ENCODE measurements at regions not wholly inside any gene's neighbourhood (a gene's known extent, or its start where the extent isn't known, plus 50 kb on each side); places are given as distances from the start of the nearest gene placed in this dataset.

DNA sequence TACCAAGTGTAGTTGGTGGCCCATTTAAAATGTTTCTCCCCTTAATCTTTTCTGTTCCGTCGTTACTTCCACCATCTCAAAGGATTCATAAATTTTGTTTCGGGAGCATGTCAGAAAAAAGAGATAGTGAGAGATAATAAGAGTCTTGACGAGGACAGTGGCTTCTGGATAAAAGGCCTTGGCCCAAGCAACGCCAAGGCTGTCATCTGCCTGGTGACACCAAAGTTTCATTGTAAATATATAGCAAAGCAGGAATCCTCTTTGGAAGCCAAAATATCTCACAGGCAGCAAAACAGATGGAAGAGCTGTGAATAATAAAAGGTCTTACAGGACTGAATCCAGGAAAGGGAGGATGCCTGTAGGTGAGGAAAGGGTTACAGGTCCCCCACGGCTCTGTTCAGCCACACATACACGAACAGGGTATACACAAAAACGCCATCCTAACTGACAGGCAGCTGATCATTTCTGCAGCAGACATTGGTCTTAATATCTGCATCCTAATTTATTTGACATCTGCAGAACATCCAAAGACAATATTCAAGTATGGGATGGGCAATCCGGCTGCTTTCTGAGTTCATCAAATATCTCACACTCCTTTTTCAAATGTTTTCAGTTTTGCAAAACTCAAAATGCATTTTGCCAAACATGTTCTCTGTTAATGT, 382.8 kb downstream of the OSR1 start (continued):
- TF ChIP-seq SAFB2 (IDR thresholded peaks at IDR 0.05; ENCODE audit: borderline replicate concordance, low read depth, low read length, severe bottlenecking) (no peak), ZZZ3 (IDR thresholded peaks at IDR 0.05) (no peak), LARP7 (IDR thresholded peaks at IDR 0.05) (no peak), ZNF133 (CRISPR knock-in tag; IDR thresholded peaks at IDR 0.05) (no peak), DIDO1 (tag; IDR thresholded peaks at IDR 0.05; ENCODE audit: low read depth) (no peak), MYC (IDR thresholded peaks at IDR 0.05; ENCODE audit: low read depth, low read length) (no peak), MYC (CRISPR knock-in tag; IDR thresholded peaks at IDR 0.05; ENCODE audit: borderline replicate concordance, low read depth) (no peak), ZNF217 (CRISPR knock-in tag; IDR thresholded peaks at IDR 0.05) (no peak), FOS (IDR thresholded peaks at IDR 0.05; ENCODE audit: extremely low read depth, insufficient read length) (no peak)
- TF ChIP-seq, protein P1, sequence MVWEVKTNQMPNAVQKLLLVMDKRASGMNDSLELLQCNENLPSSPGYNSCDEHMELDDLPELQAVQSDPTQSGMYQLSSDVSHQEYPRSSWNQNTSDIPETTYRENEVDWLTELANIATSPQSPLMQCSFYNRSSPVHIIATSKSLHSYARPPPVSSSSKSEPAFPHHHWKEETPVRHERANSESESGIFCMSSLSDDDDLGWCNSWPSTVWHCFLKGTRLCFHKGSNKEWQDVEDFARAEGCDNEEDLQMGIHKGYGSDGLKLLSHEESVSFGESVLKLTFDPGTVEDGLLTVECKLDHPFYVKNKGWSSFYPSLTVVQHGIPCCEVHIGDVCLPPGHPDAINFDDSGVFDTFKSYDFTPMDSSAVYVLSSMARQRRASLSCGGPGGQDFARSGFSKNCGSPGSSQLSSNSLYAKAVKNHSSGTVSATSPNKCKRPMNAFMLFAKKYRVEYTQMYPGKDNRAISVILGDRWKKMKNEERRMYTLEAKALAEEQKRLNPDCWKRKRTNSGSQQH (CRISPR knock-in tag; IDR thresholded peaks at IDR 0.05): no peak

DNA sequence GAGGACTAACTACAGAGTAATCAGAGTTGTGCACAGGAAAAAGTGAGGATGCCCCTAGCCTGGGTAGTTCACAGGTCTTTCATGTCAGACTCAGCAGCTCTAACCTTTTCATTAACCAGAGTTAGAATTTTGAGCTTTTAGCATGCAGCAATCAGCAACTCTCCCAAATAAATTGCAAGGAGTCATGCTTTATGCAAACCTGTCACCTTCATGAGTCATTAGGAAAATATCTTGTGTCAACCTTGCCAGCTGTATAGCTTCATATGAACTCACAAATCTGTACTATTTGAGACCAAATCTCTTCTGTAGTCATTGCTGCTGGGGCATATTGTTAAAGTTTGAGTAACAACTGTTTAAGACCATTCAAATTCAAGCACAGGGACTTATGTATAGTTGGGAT, 382.3 kb upstream of the NT5C1B start:
- no peaks in the 10 kb centered on the region for H3K27me3 ChIP-seq (ENCODE audit: control insufficient read depth in 2 of 2, insufficient read depth in 2 of 2, low read length in 2 of 2)
- H4K20me1 ChIP-seq (replicated peaks; ENCODE audit: control insufficient read depth, insufficient read depth, low read length): no peaks in the 10 kb centered on the region
- H2AFZ ChIP-seq (ENCODE audit: low read depth, low read length): no peak overlapping the region
- H3K4me1 ChIP-seq (replicated peaks in 1 of 2; ENCODE audit: control insufficient read depth in 2 of 2, insufficient read depth in 2 of 2, low read length in 2 of 2): no peaks in the 10 kb centered on the region
- DNase-seq (ENCODE audit: extremely low read depth in 1 of 4, low spot score in 3 of 4) (no peak), FAIRE-seq (no peak), ATAC-seq (no peak)
- CTCF ChIA-PET (ENCODE audit: low intra/inter-chr PET ratio): no interaction called here
- intact Hi-C loops (cut with micrococcal nuclease) (no loop called here), in situ Hi-C loops (cut with MboI) (no loop called here)
- BruUV-seq (replicated peaks): no TSS peak
- H3K36me3 ChIP-seq (ENCODE audit: control insufficient read depth, insufficient read depth, low read length): no peaks in the 10 kb centered on the region
- H3K9ac ChIP-seq (ENCODE audit: insufficient read depth in 1 of 2, low read depth in 2 of 2, low read length in 2 of 2): no peak overlapping the region
- H3K4me2 ChIP-seq (ENCODE audit: insufficient read depth, low read length): no peak overlapping the region
- no peak for TF ChIP-seq NELFE (IDR thresholded peaks at IDR 0.05; ENCODE audit: insufficient read depth, insufficient read length)
- 0 out of 2 replicates have a peak, but pooled peaks cover 3% of the 10 kb centered on the region for H3K9me3 ChIP-seq (replicated peaks; ENCODE audit: control insufficient read depth, insufficient read depth, low read depth, low read length)
- H3K27ac ChIP-seq (ENCODE audit: extremely low read depth, low read depth, low read length): no peak overlapping the region
- no peak overlapping the region for H3K4me3 ChIP-seq
- POLR2A ChIA-PET: no interaction called here
- H3K79me2 ChIP-seq (ENCODE audit: control insufficient read depth, insufficient read depth, low read length): no peaks in the 10 kb centered on the region
- H3K9me1 ChIP-seq (ENCODE audit: control insufficient read depth, insufficient read depth, low read length): no peaks in the 10 kb centered on the region
